Loucy (cell line): ENCODE measurements at regions not wholly inside any gene's neighbourhood (a gene's known extent, or its start where the extent isn't known, plus 50 kb on each side); places are given as distances from the start of the nearest gene placed in this dataset.

Experiments
- EZH2phosphoT487 ChIP-seq: fragments of 200-600 bp; IDR thresholded peaks from 2 replicates; pipeline ENCODE4 v1.6.1; 2018; ENCODE audit warnings: antibody characterized with exemption, mild to moderate bottlenecking, moderate library complexity, borderline replicate concordance
- TF ChIP-seq, protein P1 (sequence below): fragments of 200-600 bp; sonication (generic); conservative IDR thresholded peaks from 2 replicates; pipeline ENCODE4 v1.5.1; 2014; ENCODE audit warnings: mild to moderate bottlenecking, antibody characterized with exemption, low read length

DNA sequence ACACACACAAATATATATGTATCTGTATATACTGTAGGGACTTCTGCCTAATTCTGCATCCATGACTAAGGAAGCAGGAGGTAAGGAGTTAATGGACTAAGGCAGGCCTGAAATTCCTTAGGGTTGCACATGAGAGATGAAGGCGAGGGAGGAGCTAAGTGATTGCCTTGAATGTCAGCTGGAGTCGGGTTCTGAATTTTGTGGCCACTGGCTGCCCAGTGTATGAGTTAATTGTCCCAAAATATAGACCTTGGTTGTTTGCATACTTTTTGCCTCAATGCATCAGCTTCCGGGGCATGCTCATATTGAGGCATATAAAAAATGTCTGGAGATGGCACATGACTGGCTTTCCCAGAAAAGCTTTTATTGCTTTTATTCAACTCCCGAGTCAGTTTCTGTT is 245.5 kb downstream of the TDRD3 start:
- TF ChIP-seq, protein P1, sequence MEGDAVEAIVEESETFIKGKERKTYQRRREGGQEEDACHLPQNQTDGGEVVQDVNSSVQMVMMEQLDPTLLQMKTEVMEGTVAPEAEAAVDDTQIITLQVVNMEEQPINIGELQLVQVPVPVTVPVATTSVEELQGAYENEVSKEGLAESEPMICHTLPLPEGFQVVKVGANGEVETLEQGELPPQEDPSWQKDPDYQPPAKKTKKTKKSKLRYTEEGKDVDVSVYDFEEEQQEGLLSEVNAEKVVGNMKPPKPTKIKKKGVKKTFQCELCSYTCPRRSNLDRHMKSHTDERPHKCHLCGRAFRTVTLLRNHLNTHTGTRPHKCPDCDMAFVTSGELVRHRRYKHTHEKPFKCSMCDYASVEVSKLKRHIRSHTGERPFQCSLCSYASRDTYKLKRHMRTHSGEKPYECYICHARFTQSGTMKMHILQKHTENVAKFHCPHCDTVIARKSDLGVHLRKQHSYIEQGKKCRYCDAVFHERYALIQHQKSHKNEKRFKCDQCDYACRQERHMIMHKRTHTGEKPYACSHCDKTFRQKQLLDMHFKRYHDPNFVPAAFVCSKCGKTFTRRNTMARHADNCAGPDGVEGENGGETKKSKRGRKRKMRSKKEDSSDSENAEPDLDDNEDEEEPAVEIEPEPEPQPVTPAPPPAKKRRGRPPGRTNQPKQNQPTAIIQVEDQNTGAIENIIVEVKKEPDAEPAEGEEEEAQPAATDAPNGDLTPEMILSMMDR = no peak
- no peak for TF ChIP-seq EZH2phosphoT487
